ENCODE measurements at regions not wholly inside any gene's neighbourhood (a gene's known extent, or its start where the extent isn't known, plus 50 kb on each side); places are given as distances from the start of the nearest gene placed in this dataset.
A peak's percentile ranks its signal among the peaks of the same experiment; 100 is the strongest.

DNA sequence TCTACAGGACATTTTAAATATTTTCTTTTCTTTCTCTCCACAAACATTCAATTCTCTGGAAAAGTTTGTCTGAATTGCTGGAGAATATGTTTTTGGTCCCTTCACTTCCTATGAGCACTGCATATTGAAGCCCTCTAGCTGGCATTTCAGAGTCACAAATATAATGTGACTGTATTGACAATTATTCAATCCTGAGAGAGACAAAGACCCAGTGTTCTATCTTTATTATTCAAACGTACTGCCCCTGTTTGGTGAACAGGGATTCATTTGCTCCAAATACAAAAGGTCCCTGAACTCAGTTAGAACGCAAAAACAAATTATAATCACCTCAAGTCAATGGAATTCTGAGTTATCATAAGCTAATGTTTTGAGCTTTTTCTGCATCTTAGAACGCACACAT is 173.1 kb upstream of the CDIN1 start:
- H3K4me3 ChIP-seq (ENCODE audit: low read depth, low read length): no peak overlapping the region
- no peaks in the 10 kb centered on the region for H3K27me3 ChIP-seq (ENCODE audit: control insufficient read depth, insufficient read depth, low read length)
- DNase-seq (ENCODE audit: low read depth): no peak
- no peak for FAIRE-seq
- no peaks in the 10 kb centered on the region for H3K36me3 ChIP-seq (ENCODE audit: control insufficient read depth, insufficient read depth, low read length)
- TF ChIP-seq, protein P1, sequence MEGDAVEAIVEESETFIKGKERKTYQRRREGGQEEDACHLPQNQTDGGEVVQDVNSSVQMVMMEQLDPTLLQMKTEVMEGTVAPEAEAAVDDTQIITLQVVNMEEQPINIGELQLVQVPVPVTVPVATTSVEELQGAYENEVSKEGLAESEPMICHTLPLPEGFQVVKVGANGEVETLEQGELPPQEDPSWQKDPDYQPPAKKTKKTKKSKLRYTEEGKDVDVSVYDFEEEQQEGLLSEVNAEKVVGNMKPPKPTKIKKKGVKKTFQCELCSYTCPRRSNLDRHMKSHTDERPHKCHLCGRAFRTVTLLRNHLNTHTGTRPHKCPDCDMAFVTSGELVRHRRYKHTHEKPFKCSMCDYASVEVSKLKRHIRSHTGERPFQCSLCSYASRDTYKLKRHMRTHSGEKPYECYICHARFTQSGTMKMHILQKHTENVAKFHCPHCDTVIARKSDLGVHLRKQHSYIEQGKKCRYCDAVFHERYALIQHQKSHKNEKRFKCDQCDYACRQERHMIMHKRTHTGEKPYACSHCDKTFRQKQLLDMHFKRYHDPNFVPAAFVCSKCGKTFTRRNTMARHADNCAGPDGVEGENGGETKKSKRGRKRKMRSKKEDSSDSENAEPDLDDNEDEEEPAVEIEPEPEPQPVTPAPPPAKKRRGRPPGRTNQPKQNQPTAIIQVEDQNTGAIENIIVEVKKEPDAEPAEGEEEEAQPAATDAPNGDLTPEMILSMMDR (IDR thresholded peaks at IDR 0.05; ENCODE audit: insufficient read depth, low read length, severe bottlenecking): no peak

DNA sequence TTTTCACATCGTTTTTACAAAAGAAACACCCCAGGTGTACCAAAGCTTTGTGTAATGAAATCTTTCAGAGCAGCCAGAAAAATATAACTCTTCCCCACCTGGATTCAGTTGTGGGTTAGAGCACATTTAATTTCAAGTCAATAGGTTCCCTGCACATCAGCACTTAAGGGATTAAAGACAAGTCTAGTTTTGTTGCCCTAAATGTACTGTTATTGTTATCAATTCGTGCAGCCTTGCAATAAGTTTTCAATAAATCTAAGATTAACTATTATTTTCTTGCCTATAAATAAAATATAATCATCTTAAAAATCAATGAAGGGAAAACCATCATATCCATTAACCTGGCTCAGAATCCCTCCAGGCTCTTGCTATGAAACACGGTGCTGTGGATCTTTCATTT is 172.5 kb upstream of the CDIN1 start:
- Histone ChIP-seq H3K27me3 (ENCODE audit: control insufficient read depth, insufficient read depth, low read length) (no peaks in the 10 kb centered on the region), H3K36me3 (ENCODE audit: control insufficient read depth, insufficient read depth, low read length) (no peaks in the 10 kb centered on the region), H3K4me3 (ENCODE audit: low read depth, low read length) (no peak overlapping the region)
- FAIRE-seq: no peak
- TF ChIP-seq, protein P1 (IDR thresholded peaks at IDR 0.05; ENCODE audit: insufficient read depth, low read length, severe bottlenecking): no peak
- DNase-seq (ENCODE audit: low read depth): no peak

DNA sequence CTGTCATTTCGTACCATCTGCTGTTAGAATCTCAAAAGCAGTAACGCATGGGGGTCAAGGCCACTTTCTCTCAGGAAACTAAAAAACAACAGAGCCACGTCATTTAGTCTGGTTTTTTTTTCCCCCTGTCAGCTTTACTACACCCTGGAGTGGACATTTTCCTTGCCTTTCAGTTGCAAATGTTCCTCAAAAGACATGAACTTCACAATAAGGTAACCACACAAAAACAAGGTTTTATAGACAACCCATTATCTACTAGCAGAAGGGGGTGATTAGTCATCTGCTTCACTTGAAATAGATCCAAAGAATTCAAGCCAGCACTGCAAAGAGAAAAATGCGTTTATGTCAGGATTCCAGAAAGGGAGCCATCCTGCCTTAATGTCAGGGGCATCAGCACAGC is 171.8 kb upstream of the CDIN1 start:
- FAIRE-seq: no peak
- DNase-seq (ENCODE audit: low read depth): no peak
- no peaks in the 10 kb centered on the region for H3K36me3 ChIP-seq (ENCODE audit: control insufficient read depth, insufficient read depth, low read length)

DNA sequence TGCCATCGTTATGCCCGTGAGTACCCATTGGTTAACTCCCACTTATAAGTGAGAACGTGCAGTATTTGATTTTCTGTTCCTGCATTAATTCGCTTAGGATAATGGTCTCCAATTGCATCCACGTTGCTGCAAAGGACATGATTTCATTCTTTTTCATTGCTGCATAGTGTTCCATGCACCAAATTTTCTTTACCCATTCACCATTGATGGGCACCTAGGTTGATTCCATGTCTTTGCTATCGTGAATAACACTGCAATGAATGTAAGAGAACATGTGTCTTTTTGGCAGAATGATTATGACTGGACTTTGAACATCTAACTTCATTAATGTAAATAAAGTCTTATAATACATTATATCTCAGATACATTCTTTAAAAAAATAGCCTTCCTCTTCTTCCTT is 169.6 kb upstream of the CDIN1 start:
- no peak overlapping the region for H3K4me3 ChIP-seq (ENCODE audit: low read depth, low read length)
- TF ChIP-seq, protein P1 (IDR thresholded peaks at IDR 0.05; ENCODE audit: insufficient read depth, low read length, severe bottlenecking): no peak
- FAIRE-seq (no peak), DNase-seq (ENCODE audit: low read depth) (no peak)
- no peaks in the 10 kb centered on the region for H3K27me3 ChIP-seq (ENCODE audit: control insufficient read depth, insufficient read depth, low read length)
- H3K36me3 ChIP-seq (ENCODE audit: control insufficient read depth, insufficient read depth, low read length): no peaks in the 10 kb centered on the region

More for the DNA sequence above, 171.8 kb upstream of the CDIN1 start:
- TF ChIP-seq, protein P1 (IDR thresholded peaks at IDR 0.05; ENCODE audit: insufficient read depth, low read length, severe bottlenecking): no peak
- H3K27me3 ChIP-seq (ENCODE audit: control insufficient read depth, insufficient read depth, low read length): no peaks in the 10 kb centered on the region
- H3K4me3 ChIP-seq (ENCODE audit: low read depth, low read length): no peak overlapping the region

DNA sequence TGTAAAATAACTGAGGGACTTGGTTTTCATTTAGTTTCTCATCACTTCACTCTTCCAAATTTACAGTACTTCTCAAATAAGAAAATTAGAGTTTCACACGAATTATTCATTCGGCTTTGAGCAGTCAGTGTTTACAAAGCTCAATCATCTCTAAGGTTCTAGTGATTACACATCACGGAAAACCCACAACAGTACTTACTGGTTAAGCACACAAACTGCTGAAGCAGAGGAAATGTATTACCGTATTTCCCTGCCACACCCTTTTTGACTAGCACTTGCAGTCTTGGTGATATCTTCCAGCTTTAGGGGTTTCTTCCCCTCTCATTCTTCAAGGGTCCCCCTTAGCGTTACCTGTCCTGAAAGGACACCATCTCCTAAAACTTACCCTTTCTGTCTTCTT is 164.8 kb upstream of the CDIN1 start:
- Histone ChIP-seq H3K4me3 (ENCODE audit: low read depth, low read length) (no peak overlapping the region), H3K36me3 (ENCODE audit: control insufficient read depth, insufficient read depth, low read length) (no peaks in the 10 kb centered on the region), H3K27me3 (ENCODE audit: control insufficient read depth, insufficient read depth, low read length) (no peaks in the 10 kb centered on the region)
- TF ChIP-seq, protein P1 (IDR thresholded peaks at IDR 0.05; ENCODE audit: insufficient read depth, low read length, severe bottlenecking): no peak
- DNase-seq (ENCODE audit: low read depth) (peak; percentile 88), FAIRE-seq (no peak)

DNA sequence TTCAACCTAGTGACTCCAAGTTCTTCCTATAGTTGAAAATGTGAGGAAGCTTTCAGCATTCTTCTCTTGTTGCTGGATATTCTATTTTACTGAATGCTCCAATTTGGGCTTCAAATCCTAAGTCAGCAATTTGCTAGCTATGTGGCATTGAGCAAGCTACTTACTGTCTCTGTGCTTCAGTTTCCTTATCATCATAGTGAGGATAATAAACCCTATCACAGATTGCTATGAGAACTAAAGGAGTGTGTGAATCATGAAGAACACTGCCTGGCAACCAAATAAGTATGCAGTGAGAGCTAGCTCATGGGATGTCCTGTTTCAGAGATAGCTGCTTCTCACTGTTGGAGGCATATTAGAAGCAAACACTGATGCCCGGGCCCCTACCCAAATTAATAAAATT is 163.8 kb upstream of the CDIN1 start:
- TF ChIP-seq, protein P1 (IDR thresholded peaks at IDR 0.05; ENCODE audit: insufficient read depth, low read length, severe bottlenecking): no peak
- no peak for FAIRE-seq
- Histone ChIP-seq H3K36me3 (ENCODE audit: control insufficient read depth, insufficient read depth, low read length) (no peaks in the 10 kb centered on the region), H3K4me3 (ENCODE audit: low read depth, low read length) (no peak overlapping the region), H3K27me3 (ENCODE audit: control insufficient read depth, insufficient read depth, low read length) (no peaks in the 10 kb centered on the region)
- DNase-seq (ENCODE audit: low read depth): peak; percentile 72
